Cardiac muscle cell (in vitro differentiated cells and primary cell): ENCODE measurements at regions not wholly inside any gene's neighbourhood (a gene's known extent, or its start where the extent isn't known, plus 50 kb on each side); places are given as distances from the start of the nearest gene placed in this dataset.

Experiments used
- DNase-seq, 2 donors: peaks; one replicate each; pipeline versions ENCODE4 v3.0.0 to v3.0.0-alpha.2; 2010 to 2017; ENCODE audit warnings: low read depth in 1 of 2, low spot score in 1 of 2
- H3K27ac ChIP-seq: fragments of 200-600 bp; sonication (generic); 2 replicates; pipeline ENCODE4 v1.5.1; 2016
- H3K27me3 ChIP-seq: fragments of 200-600 bp; sonication (generic); 2 replicates; pipeline ENCODE4 v1.6.0; 2016; ENCODE audit warnings: control low read depth
- H3K36me3 ChIP-seq: fragments of 200-600 bp; sonication (generic); 2 replicates; pipeline ENCODE4 v1.5.1; 2016; ENCODE audit warnings: control low read depth
- H3K4me1 ChIP-seq: fragments of 200-600 bp; sonication (generic); 2 replicates; pipeline ENCODE4 v1.8.1; 2017; ENCODE audit warnings: low read depth, mild to moderate bottlenecking, mixed run types
- H3K4me3 ChIP-seq: fragments of 200-600 bp; sonication (generic); 2 replicates; pipeline ENCODE4 v1.5.1; 2016; ENCODE audit warnings: mild to moderate bottlenecking
- H3K9me3 ChIP-seq: fragments of 200-600 bp; sonication (generic); 2 replicates; pipeline ENCODE4 v1.5.1; 2017; ENCODE audit warnings: low read depth, mild to moderate bottlenecking, control low read depth
- TF ChIP-seq, protein P1 (sequence below): IDR thresholded peaks from 2 replicates; pipeline ENCODE4 v1.5.1; 2012; ENCODE audit warnings: low read depth, mild to moderate bottlenecking, low read length

- H3K4me3 ChIP-seq: no peak overlapping the region
- no peaks in the 10 kb centered on the region for H3K36me3 ChIP-seq
- H3K9me3 ChIP-seq: no peaks in the 10 kb centered on the region
- no peaks in the 10 kb centered on the region for H3K4me1 ChIP-seq
- TF ChIP-seq, protein P1, sequence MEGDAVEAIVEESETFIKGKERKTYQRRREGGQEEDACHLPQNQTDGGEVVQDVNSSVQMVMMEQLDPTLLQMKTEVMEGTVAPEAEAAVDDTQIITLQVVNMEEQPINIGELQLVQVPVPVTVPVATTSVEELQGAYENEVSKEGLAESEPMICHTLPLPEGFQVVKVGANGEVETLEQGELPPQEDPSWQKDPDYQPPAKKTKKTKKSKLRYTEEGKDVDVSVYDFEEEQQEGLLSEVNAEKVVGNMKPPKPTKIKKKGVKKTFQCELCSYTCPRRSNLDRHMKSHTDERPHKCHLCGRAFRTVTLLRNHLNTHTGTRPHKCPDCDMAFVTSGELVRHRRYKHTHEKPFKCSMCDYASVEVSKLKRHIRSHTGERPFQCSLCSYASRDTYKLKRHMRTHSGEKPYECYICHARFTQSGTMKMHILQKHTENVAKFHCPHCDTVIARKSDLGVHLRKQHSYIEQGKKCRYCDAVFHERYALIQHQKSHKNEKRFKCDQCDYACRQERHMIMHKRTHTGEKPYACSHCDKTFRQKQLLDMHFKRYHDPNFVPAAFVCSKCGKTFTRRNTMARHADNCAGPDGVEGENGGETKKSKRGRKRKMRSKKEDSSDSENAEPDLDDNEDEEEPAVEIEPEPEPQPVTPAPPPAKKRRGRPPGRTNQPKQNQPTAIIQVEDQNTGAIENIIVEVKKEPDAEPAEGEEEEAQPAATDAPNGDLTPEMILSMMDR: no peak
- no peak for DNase-seq
- H3K27ac ChIP-seq: no peak overlapping the region
- no peaks in the 10 kb centered on the region for H3K27me3 ChIP-seq
Measured at GRCh38 chr5:117947121-117947520, 1041.2 kb downstream of the DTWD2 start.

DNA sequence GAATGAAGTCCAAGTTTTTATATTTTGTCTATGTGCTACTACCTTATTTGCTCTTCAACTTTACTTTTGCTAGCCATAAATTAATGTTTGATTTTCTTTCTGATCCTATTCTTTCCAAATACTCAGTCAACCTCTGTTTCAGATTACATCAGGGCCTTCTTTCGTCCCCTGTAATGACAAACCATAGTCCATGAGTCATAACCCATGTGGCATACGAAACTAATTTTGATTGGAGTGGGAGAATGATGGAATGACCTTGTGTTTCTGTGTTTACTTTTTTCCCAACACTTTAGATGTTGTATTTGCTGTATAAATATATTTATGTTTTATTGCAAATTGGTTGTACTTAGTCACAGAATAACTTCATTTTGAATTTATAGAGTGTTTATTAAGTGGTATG lies 1043.1 kb downstream of the DTWD2 start:
- Histone ChIP-seq H3K27me3 (no peaks in the 10 kb centered on the region), H3K36me3 (no peaks in the 10 kb centered on the region), H3K27ac (no peak overlapping the region), H3K4me1 (no peaks in the 10 kb centered on the region), H3K9me3 (no peaks in the 10 kb centered on the region), H3K4me3 (no peak overlapping the region)
- no peak for DNase-seq
- TF ChIP-seq, protein P1: no peak

- TF ChIP-seq, protein P1: no peak
- no peaks in the 10 kb centered on the region for H3K27me3 ChIP-seq
- H3K36me3 ChIP-seq: no peaks in the 10 kb centered on the region
- no peak overlapping the region for H3K4me3 ChIP-seq
- H3K4me1 ChIP-seq: no peaks in the 10 kb centered on the region
- no peaks in the 10 kb centered on the region for H3K9me3 ChIP-seq
- no peak overlapping the region for H3K27ac ChIP-seq
- DNase-seq: no peak
Measured at GRCh38 chr5:117943541-117943940, 1044.8 kb downstream of the DTWD2 start.

DNA sequence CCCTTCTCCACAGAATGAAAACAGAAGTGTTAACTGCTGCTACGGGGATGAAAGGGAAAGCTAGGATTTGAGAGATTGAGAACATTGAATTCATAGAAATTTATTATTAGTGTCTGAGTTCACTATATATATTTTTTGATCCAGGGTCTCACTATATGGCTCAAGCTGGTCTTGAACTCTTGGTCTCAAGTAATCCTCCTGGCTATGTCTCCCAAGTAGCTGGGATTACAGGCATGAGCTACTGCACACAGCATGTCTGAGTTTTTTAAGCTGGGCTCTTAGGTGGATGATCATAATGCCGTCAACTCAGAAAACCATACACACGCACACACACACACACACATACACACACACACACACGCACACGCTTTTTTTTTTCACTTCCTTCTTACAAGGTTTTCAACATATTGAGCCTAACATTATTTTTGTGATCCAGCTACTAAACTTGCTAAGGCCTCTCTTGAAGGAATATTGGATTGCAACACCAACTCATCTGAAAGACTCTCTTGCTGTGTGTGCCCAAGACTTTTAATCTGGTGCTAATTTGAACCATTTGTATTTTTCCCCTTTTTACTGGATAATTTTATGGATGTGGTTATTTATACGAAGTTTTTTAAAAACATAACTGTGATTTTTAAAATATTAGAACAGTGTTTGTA lies 1045.4 kb downstream of the DTWD2 start:
- TF ChIP-seq, protein P1: no peak
- H3K4me3 ChIP-seq: no peak overlapping the region
- no peaks in the 10 kb centered on the region for H3K36me3 ChIP-seq
- DNase-seq: no peak
- no peaks in the 10 kb centered on the region for H3K4me1 ChIP-seq
- no peak overlapping the region for H3K27ac ChIP-seq
- H3K27me3 ChIP-seq: no peaks in the 10 kb centered on the region
- H3K9me3 ChIP-seq: no peaks in the 10 kb centered on the region

DNA sequence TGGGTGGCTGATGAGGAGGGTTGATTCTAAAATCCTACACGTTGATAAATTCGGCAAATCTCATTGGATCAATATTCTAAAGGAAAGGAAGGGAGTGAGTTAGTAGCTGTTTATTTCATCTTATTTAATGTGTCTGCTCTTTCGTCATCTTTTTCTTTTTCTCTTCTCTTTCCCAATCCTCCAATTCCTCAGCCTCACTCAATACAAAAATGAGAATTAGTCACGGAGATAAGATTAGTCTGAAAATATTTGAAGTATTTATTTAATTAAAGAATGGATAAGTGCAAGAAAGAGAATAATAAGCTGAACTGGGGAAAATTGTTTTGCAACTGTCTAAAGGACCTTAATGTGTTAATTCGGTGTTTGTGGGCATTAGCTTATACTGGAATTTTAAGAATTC lies 1095.1 kb downstream of the DTWD2 start:
- Histone ChIP-seq H3K27me3 (no peaks in the 10 kb centered on the region), H3K27ac (no peak overlapping the region), H3K4me3 (no peak overlapping the region), H3K9me3 (no peaks in the 10 kb centered on the region), H3K36me3 (no peaks in the 10 kb centered on the region), H3K4me1 (no peaks in the 10 kb centered on the region)
- peak in 1 of 2 donors; percentile 74 for DNase-seq
- TF ChIP-seq, protein P1: no peak

DNA sequence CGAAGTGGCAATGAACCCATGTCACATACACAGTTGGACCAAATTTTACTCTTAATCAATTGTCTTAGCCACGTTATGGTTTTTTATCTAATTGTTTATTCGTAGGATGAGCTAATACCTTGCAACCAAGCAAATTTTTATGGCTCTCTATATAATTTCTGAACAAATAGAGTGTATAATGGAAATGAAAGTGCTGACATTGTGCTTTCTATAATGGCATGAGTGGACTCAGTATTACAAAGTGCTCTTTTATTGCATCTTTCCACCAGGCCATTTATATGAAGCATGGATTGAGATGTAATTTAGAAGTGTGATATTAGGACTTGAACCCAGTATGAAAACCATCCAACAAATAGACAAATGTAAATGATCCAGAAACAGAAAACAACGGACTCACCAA lies 1096.0 kb downstream of the DTWD2 start:
- Histone ChIP-seq H3K27me3 (no peaks in the 10 kb centered on the region), H3K36me3 (no peaks in the 10 kb centered on the region), H3K4me1 (no peaks in the 10 kb centered on the region), H3K27ac (no peak overlapping the region), H3K9me3 (no peaks in the 10 kb centered on the region), H3K4me3 (no peak overlapping the region)
- TF ChIP-seq, protein P1: no peak
- DNase-seq: no peak
